DOHH2 (cell line): ENCODE measurements at regions not wholly inside any gene's neighbourhood (a gene's known extent, or its start where the extent isn't known, plus 50 kb on each side); places are given as distances from the start of the nearest gene placed in this dataset.
"Not testable (repeated sequence)": the region's sequence is repeated elsewhere in the genome, so short reads cannot be mapped to it uniquely, and the experiment has no call there.

Experiments used
- H3F3A ChIP-seq: fragments of 200-600 bp; sonication (generic), shearing (Covaris generic); 2 replicates; pipeline ENCODE4 v1.6.0; 2016; ENCODE audit warnings: antibody characterized with exemption, mild to moderate bottlenecking; ENCODE audit not compliant: control insufficient read depth, insufficient read depth
- H3K27ac ChIP-seq: fragments of 200-600 bp; sonication (generic); 2 replicates; pipeline ENCODE4 v1.5.1; 2014; ENCODE audit warnings: low read depth, mild to moderate bottlenecking, low read length, moderate library complexity
- H3K27me3 ChIP-seq: fragments of 200-600 bp; sonication (generic); 2 replicates; pipeline ENCODE4 v1.6.1; 2014; ENCODE audit warnings: mild to moderate bottlenecking, low read length, mixed read lengths; ENCODE audit not compliant: control insufficient read depth
- H3K36me3 ChIP-seq: fragments of 200-600 bp; sonication (generic); 2 replicates; pipeline ENCODE4 v1.6.1; 2014; ENCODE audit warnings: mild to moderate bottlenecking, low read length, moderate library complexity, mixed read lengths; ENCODE audit not compliant: control insufficient read depth
- H3K4me1 ChIP-seq: fragments of 200-600 bp; sonication (generic); 2 replicates; pipeline ENCODE4 v1.6.1; 2014; ENCODE audit warnings: mild to moderate bottlenecking, low read length, mixed read lengths; ENCODE audit not compliant: control insufficient read depth
- H3K4me2 ChIP-seq: fragments of 200-600 bp; sonication (generic); 2 replicates; pipeline ENCODE4 v1.6.0; 2014; ENCODE audit warnings: mild to moderate bottlenecking, low read length, moderate library complexity
- H3K4me3 ChIP-seq: fragments of 200-600 bp; sonication (generic); 2 replicates; pipeline ENCODE4 v1.5.1; 2014; ENCODE audit warnings: mild to moderate bottlenecking, low read length, mixed read lengths
- H3K79me2 ChIP-seq: fragments of 200-600 bp; sonication (generic); 2 replicates; pipeline ENCODE4 v1.6.1; 2014; ENCODE audit warnings: mild to moderate bottlenecking, low read length, mixed read lengths; ENCODE audit not compliant: control insufficient read depth
- H3K9me2 ChIP-seq: fragments of 200-600 bp; sonication (generic); replicated peaks from 2 replicates; pipeline ENCODE4 v1.6.1; 2014; ENCODE audit warnings: mild to moderate bottlenecking, low read length, mixed read lengths; ENCODE audit not compliant: control insufficient read depth
- H3K9me3 ChIP-seq: fragments of 200-600 bp; sonication (generic); 2 replicates; pipeline ENCODE4 v1.6.1; 2014; ENCODE audit warnings: antibody characterized with exemption, low read length, mixed read lengths; ENCODE audit not compliant: control insufficient read depth, insufficient read depth
- H4K20me1 ChIP-seq: fragments of 200-600 bp; sonication (generic); 2 replicates; pipeline ENCODE4 v1.6.0; 2014; ENCODE audit warnings: low read depth, mild to moderate bottlenecking, antibody characterized with exemption, low read length, moderate library complexity; ENCODE audit not compliant: control insufficient read depth, insufficient read depth
- CTCF ChIP-seq: fragments of 200-600 bp; sonication (generic); IDR thresholded peaks from one replicate; pipeline ENCODE4 v1.5.1; 2014; ENCODE audit warnings: antibody characterized with exemption, mild to moderate bottlenecking, low read depth, low read length; ENCODE audit not compliant: poor library complexity, severe bottlenecking
- EZH2phosphoT487 ChIP-seq: fragments of 200-600 bp; sonication (generic); IDR thresholded peaks from 2 replicates; pipeline ENCODE4 v1.6.1; 2017; ENCODE audit warnings: borderline replicate concordance, mild to moderate bottlenecking, antibody characterized with exemption, low read length, moderate library complexity, mixed read lengths

- Histone ChIP-seq H3K27ac (no peak overlapping the region), H3K9me2 (no peaks in the 10 kb centered on the region), H3K27me3 (no peaks in the 10 kb centered on the region), H3K9me3 (no peaks in the 10 kb centered on the region), H3K4me2 (no peak overlapping the region), H4K20me1 (no peaks in the 10 kb centered on the region), H3K4me1 (no peaks in the 10 kb centered on the region), H3K4me3 (no peak overlapping the region), H3K36me3 (no peaks in the 10 kb centered on the region), H3F3A (no peaks in the 10 kb centered on the region), H3K79me2 (no peaks in the 10 kb centered on the region)
- no peak for TF ChIP-seq EZH2phosphoT487
- TF ChIP-seq CTCF: no peak
Measured at GRCh38 chr2:207437524-207438143, 92.1 kb upstream of the CREB1 start.

DNA sequence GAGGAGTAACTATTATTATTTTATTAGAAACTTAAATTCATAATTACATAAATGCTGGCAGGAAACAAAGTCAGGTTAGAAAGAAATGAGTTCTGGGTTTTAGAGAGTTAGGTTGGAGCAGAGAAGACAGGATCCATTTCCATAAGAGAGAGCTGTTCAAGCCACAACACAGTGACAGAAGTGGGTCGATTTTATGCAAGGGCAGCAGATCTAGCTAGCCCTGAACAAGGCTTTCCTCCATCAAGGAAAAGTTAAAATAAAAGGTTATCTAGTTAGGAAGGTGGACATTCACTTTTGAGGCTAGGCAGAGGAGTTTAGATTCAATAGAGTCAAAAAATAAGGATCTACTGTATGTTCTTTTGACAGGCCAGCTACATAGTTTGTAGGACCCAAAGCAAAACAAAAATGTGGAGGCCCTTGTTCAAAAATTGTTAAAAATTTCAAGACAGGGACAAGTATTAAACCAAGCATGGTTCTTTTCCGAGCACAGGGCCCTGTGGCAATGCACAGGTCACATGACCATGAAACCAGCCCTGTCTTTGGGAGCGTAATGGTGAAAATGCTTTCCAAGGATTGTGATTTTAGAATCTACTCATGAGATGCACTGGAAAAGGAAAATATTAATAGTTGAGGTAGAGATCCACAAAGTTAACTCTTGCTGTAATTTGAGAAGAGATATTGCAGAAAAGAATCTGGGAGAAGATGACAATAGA lies 91.2 kb upstream of the CREB1 start:
- Histone ChIP-seq H3K27me3 (no peaks in the 10 kb centered on the region), H3F3A (no peaks in the 10 kb centered on the region), H3K9me3 (no peaks in the 10 kb centered on the region), H3K4me2 (no peak overlapping the region), H3K4me3 (no peak overlapping the region), H3K79me2 (no peaks in the 10 kb centered on the region), H3K36me3 (no peaks in the 10 kb centered on the region), H4K20me1 (no peaks in the 10 kb centered on the region), H3K27ac (no peak overlapping the region), H3K4me1 (no peaks in the 10 kb centered on the region), H3K9me2 (no peaks in the 10 kb centered on the region)
- no peak for TF ChIP-seq EZH2phosphoT487
- TF ChIP-seq CTCF: no peak

DNA sequence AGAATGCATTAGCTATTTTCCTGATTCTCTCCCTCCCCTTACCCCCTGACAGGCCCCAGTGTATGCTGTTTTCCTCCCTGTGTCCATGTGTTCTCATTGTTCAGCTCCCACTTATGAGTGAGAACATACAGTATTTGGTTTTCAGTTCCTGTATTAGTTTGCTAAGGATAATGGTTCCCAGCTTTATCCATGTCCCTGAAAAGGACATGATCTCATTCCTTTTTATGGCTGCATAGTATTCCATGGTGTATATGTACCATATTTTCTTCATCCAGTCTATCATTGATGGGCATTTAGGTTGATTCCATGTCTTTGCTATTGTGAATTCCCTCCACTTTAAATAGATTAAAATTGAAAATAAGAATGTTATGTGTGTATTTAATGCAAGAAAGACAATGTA lies 89.9 kb upstream of the CREB1 start:
- H3K27me3 ChIP-seq, H3K9me3 ChIP-seq, H3F3A ChIP-seq, H3K4me3 ChIP-seq, H3K36me3 ChIP-seq, H4K20me1 ChIP-seq, H3K9me2 ChIP-seq, H3K4me1 ChIP-seq, H3K4me2 ChIP-seq, H3K27ac ChIP-seq, H3K79me2 ChIP-seq: not testable (repeated sequence)

DNA sequence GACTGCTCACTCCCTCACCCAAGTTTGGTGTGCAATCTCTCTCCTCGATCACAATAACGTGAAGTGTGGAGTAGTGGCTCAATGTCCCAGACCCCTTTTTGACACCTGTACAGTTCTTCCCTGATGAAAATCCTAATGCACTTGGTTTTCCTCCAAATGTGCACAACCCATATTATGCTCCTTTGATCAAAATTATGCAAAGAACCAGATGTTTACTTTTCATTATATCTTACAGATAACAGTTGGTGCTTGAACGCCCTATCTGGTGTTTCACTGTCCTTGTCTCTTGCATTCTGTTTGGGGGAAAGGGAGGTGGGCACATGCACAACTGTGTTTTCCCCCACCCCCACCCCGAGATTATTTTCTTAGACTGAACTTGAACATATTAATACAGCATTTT lies 85.0 kb upstream of the CREB1 start:
- no peaks in the 10 kb centered on the region for H3K79me2 ChIP-seq
- H3K36me3 ChIP-seq: no peaks in the 10 kb centered on the region
- H4K20me1 ChIP-seq: no peaks in the 10 kb centered on the region
- H3K4me1 ChIP-seq: no peaks in the 10 kb centered on the region
- H3K9me3 ChIP-seq: no peaks in the 10 kb centered on the region
- H3K9me2 ChIP-seq: no peaks in the 10 kb centered on the region
- H3K27ac ChIP-seq: no peak overlapping the region
- no peak overlapping the region for H3K4me3 ChIP-seq
- TF ChIP-seq EZH2phosphoT487 (no peak), CTCF (no peak)
- no peaks in the 10 kb centered on the region for H3F3A ChIP-seq
- peaks cover 10% of the 10 kb centered on the region for H3K27me3 ChIP-seq
- no peak overlapping the region for H3K4me2 ChIP-seq
